ENCODE measurements at regions not wholly inside any gene's neighbourhood (a gene's known extent, or its start where the extent isn't known, plus 50 kb on each side); places are given as distances from the start of the nearest gene placed in this dataset.

DNA sequence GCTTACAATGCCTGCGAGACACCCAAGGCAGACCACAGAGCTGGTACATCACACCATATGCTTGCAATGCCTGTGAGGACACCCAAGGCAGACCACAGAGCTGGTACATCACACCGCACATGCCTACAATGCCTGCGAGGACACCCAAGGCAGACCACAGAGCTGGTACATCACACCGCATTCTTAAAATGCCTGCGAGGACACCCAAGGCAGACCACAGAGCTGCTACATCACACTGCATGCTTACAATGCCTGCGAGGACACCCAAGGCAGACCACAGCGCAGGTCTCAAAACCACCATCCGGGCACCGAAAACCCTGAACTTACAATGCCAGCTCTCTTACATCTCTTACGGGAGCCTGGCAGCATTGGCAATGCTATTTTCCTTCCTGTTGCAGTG lies 799.6 kb downstream of the GALR1 start:
- no peak overlapping the region for H3K4me2 ChIP-seq (ENCODE audit: low read depth, low read length)
- BruUV-seq (replicated peaks): no TSS peak
- TF ChIP-seq NR3C1 (CRISPR knock-in tag; IDR thresholded peaks at IDR 0.05) (no peak), MIER3 (CRISPR knock-in tag; IDR thresholded peaks at IDR 0.05; ENCODE audit: borderline replicate concordance) (no peak), ZSCAN20 (CRISPR knock-in tag; IDR thresholded peaks at IDR 0.05; ENCODE audit: borderline replicate concordance) (no peak), ZNF354B (CRISPR knock-in tag; IDR thresholded peaks at IDR 0.05) (no peak), POLR2A (IDR thresholded peaks at IDR 0.05; ENCODE audit: insufficient read depth in 1 of 2, low read depth in 2 of 2, low read length in 2 of 2) (no peak), ZNF879 (CRISPR knock-in tag; IDR thresholded peaks at IDR 0.05) (no peak), ZNF253 (CRISPR knock-in tag; IDR thresholded peaks at IDR 0.05; ENCODE audit: borderline replicate concordance) (no peak), ZNF430 (CRISPR knock-in tag; IDR thresholded peaks at IDR 0.05) (no peak), ZBTB42 (CRISPR knock-in tag; IDR thresholded peaks at IDR 0.05) (no peak)
- TF ChIP-seq, protein P1, sequence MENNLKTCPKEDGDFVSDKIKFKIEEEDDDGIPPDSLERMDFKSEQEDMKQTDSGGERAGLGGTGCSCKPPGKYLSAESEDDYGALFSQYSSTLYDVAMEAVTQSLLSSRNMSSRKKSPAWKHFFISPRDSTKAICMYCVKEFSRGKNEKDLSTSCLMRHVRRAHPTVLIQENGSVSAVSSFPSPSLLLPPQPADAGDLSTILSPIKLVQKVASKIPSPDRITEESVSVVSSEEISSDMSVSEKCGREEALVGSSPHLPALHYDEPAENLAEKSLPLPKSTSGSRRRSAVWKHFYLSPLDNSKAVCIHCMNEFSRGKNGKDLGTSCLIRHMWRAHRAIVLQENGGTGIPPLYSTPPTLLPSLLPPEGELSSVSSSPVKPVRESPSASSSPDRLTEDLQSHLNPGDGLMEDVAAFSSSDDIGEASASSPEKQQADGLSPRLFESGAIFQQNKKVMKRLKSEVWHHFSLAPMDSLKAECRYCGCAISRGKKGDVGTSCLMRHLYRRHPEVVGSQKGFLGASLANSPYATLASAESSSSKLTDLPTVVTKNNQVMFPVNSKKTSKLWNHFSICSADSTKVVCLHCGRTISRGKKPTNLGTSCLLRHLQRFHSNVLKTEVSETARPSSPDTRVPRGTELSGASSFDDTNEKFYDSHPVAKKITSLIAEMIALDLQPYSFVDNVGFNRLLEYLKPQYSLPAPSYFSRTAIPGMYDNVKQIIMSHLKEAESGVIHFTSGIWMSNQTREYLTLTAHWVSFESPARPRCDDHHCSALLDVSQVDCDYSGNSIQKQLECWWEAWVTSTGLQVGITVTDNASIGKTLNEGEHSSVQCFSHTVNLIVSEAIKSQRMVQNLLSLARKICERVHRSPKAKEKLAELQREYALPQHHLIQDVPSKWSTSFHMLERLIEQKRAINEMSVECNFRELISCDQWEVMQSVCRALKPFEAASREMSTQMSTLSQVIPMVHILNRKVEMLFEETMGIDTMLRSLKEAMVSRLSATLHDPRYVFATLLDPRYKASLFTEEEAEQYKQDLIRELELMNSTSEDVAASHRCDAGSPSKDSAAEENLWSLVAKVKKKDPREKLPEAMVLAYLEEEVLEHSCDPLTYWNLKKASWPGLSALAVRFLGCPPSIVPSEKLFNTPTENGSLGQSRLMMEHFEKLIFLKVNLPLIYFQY (CRISPR knock-in tag; IDR thresholded peaks at IDR 0.05; ENCODE audit: borderline replicate concordance): no peak
- TF ChIP-seq, protein P2, sequence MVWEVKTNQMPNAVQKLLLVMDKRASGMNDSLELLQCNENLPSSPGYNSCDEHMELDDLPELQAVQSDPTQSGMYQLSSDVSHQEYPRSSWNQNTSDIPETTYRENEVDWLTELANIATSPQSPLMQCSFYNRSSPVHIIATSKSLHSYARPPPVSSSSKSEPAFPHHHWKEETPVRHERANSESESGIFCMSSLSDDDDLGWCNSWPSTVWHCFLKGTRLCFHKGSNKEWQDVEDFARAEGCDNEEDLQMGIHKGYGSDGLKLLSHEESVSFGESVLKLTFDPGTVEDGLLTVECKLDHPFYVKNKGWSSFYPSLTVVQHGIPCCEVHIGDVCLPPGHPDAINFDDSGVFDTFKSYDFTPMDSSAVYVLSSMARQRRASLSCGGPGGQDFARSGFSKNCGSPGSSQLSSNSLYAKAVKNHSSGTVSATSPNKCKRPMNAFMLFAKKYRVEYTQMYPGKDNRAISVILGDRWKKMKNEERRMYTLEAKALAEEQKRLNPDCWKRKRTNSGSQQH (CRISPR knock-in tag; IDR thresholded peaks at IDR 0.05; ENCODE audit: low read depth): no peak
- no peaks in the 10 kb centered on the region for H3K36me3 ChIP-seq (replicated peaks in 1 of 2; ENCODE audit: control insufficient read depth in 1 of 2, insufficient read depth in 2 of 2, low read length in 2 of 2)
- H3K4me3 ChIP-seq (replicated peaks in 1 of 3; ENCODE audit: insufficient read depth in 1 of 3, low read depth in 2 of 3, low read length in 3 of 3): no peak overlapping the region
- no peaks in the 10 kb centered on the region for H3K9me3 ChIP-seq (ENCODE audit: low read length)
- in situ Hi-C loops (cut with HindIII; ENCODE audit: extremely low pct_ligation_motif_present, low pct_unique_long_range_greater_than_20kb): no loop called here
- no peaks in the 10 kb centered on the region for H4K20me1 ChIP-seq (ENCODE audit: insufficient read depth, low read length)
- no peak overlapping the region for H3K27ac ChIP-seq (ENCODE audit: extremely low read length, insufficient read depth, low read length)
- H2AFZ ChIP-seq (ENCODE audit: low read length): no peak overlapping the region
- POLR2A ChIA-PET: no interaction called here
- no peak for FAIRE-seq
- CTCF ChIA-PET (ENCODE audit: low intra/inter-chr PET ratio, low total read pairs): no interaction called here
- no peaks in the 10 kb centered on the region for H3K4me1 ChIP-seq (ENCODE audit: insufficient read depth, low read length)
- H3K27me3 ChIP-seq (ENCODE audit: control insufficient read depth in 1 of 2, insufficient read depth in 2 of 2, low read length in 2 of 2): peaks cover 0 to 16% of the 10 kb centered on the region in 2 experiments; a peak in 1 of 5 replicates
- no peak for DNase-seq (ENCODE audit: low spot score)
- intact Hi-C loops (cut with micrococcal nuclease; ENCODE audit: unreplicated experiment): no loop called here
- ATAC-seq: no peak
- H3K9ac ChIP-seq (ENCODE audit: insufficient read depth, low read depth, low read length): no peak overlapping the region
- WGBS (ENCODE audit: low lambda C conversion rate): 53% methylated on average over 5 of the region's 10 CpGs
- H3K79me2 ChIP-seq (ENCODE audit: insufficient read depth, low read length): no peaks in the 10 kb centered on the region

Data from HepG2 (cell line).